WTC11 (cell line): ENCODE measurements at regions not wholly inside any gene's neighbourhood (a gene's known extent, or its start where the extent isn't known, plus 50 kb on each side); places are given as distances from the start of the nearest gene placed in this dataset.

ENCODE experiments used
- ATAC-seq: fragments of 200-7000 bp; cut with Tn5 transposase; 2 replicates; pipeline ENCODE4 v1.10.0; 2021; ENCODE audit warnings: mild to moderate bottlenecking, moderate library complexity
- CTCF ChIA-PET: fragments of 300-600 bp; sonication (Branson Sonifier 250); formaldehyde crosslinking; loops from one replicate; lab custom pipeline; 2021; ENCODE audit warnings: antibody characterized with exemption; lab: Charles Lee
- POLR2A ChIA-PET: fragments of 350-600 bp; sonication (Branson Sonifier 250); formaldehyde crosslinking; loops from one replicate; lab custom pipeline; 2021; ENCODE audit warnings: antibody characterized with exemption; lab: Charles Lee
- DNase-seq: peaks from one replicate; pipeline ENCODE4 v3.0.0; 2021; ENCODE audit warnings: low spot score
- H3K27ac Mint-ChIP-seq: 2 replicates; pipeline ENCODE4 v1.8.0; 2021; ENCODE audit warnings: mixed read lengths
- H3K27me3 Mint-ChIP-seq: 2 replicates; pipeline ENCODE4 v1.8.0; 2021; ENCODE audit warnings: low read depth, mild to moderate bottlenecking, moderate library complexity, mixed read lengths
- H3K36me3 Mint-ChIP-seq: 2 replicates; pipeline ENCODE4 v1.8.0; 2021; ENCODE audit warnings: mixed read lengths
- H3K4me1 Mint-ChIP-seq: 2 replicates; pipeline ENCODE4 v1.8.0; 2022; ENCODE audit warnings: mixed read lengths
- H3K4me3 Mint-ChIP-seq: 2 replicates; pipeline ENCODE4 v1.8.0; 2021; ENCODE audit warnings: mild to moderate bottlenecking, moderate library complexity, mixed read lengths
- H3K9me3 Mint-ChIP-seq: 2 replicates; pipeline ENCODE4 v1.8.0; 2021; ENCODE audit warnings: mixed read lengths
- ATF1 ChIP-seq: sonication (generic); formaldehyde crosslinking; IDR thresholded peaks from 2 replicates; pipeline ENCODE4 v1.8.1; 2023; ENCODE audit warnings: mild to moderate bottlenecking, moderate library complexity, missing genetic modification reagents
- ELF4 ChIP-seq: sonication (generic); formaldehyde crosslinking; IDR thresholded peaks from 2 replicates; pipeline ENCODE4 v1.8.1; 2022; ENCODE audit warnings: low read depth, mild to moderate bottlenecking, moderate library complexity, missing genetic modification reagents
- HMGA2 ChIP-seq: fragments of 250-450 bp; sonication (Bioruptor Pico); IDR thresholded peaks from 2 replicates; pipeline ENCODE4 v1.4.0; 2021; ENCODE audit warnings: mild to moderate bottlenecking, moderate library complexity
- JUN ChIP-seq: sonication (generic); formaldehyde crosslinking; IDR thresholded peaks from 2 replicates; pipeline ENCODE4 v1.8.0; 2023; ENCODE audit warnings: mild to moderate bottlenecking, missing genetic modification reagents
- MYBL2 ChIP-seq: sonication (generic); formaldehyde crosslinking; IDR thresholded peaks from 2 replicates; pipeline ENCODE4 v1.8.1; 2023; ENCODE audit warnings: mild to moderate bottlenecking, moderate library complexity, missing genetic modification reagents
- NFATC4 ChIP-seq: fragments of 250-450 bp; sonication (Bioruptor Pico); IDR thresholded peaks from 2 replicates; pipeline ENCODE4 v1.9.0; 2021; ENCODE audit warnings: mild to moderate bottlenecking
- NFE2L1 ChIP-seq: sonication (generic); formaldehyde crosslinking; IDR thresholded peaks from 2 replicates; pipeline ENCODE4 v1.8.1; 2023; ENCODE audit warnings: missing genetic modification reagents
- TEAD4 ChIP-seq: sonication (generic); formaldehyde crosslinking; IDR thresholded peaks from 2 replicates; pipeline ENCODE4 v1.8.0; 2022; ENCODE audit warnings: mild to moderate bottlenecking, missing genetic modification reagents
- ZNF121 ChIP-seq: sonication (generic); formaldehyde crosslinking; IDR thresholded peaks from 2 replicates; pipeline ENCODE4 v1.8.0; 2023; ENCODE audit warnings: missing genetic modification reagents
- ZNF263 ChIP-seq: sonication (generic); formaldehyde crosslinking; IDR thresholded peaks from 2 replicates; pipeline ENCODE4 v1.8.1; 2022; ENCODE audit warnings: low read depth, mild to moderate bottlenecking, moderate library complexity, missing genetic modification reagents
- ZNF416 ChIP-seq: fragments of 250-450 bp; sonication (Bioruptor Pico); IDR thresholded peaks from 2 replicates; pipeline ENCODE4 v1.9.0; 2021; ENCODE audit warnings: mild to moderate bottlenecking, inconsistent platforms
- ZNF671 ChIP-seq: fragments of 250-450 bp; sonication (Bioruptor Pico); IDR thresholded peaks from 2 replicates; pipeline ENCODE4 v1.8.0; 2021; ENCODE audit warnings: mild to moderate bottlenecking
- TF ChIP-seq, protein P1 (sequence below): fragments of 200-600 bp; IDR thresholded peaks from 2 replicates; pipeline ENCODE4 v1.8.0; 2022; ENCODE audit warnings: antibody characterized with exemption
- TF ChIP-seq, protein P2 (sequence below): sonication (generic); formaldehyde crosslinking; IDR thresholded peaks from 2 replicates; pipeline ENCODE4 v1.8.1; 2023; ENCODE audit warnings: mild to moderate bottlenecking, missing genetic modification reagents
- TF ChIP-seq, protein P3 (sequence below): sonication (generic); formaldehyde crosslinking; conservative IDR thresholded peaks from 2 replicates; pipeline ENCODE4 v1.8.1; 2023; ENCODE audit warnings: mild to moderate bottlenecking, low read depth, missing genetic modification reagents, moderate library complexity
- TF ChIP-seq, protein P4 (sequence below): sonication (generic); formaldehyde crosslinking; IDR thresholded peaks from 2 replicates; pipeline ENCODE4 v1.8.1; 2022; ENCODE audit warnings: low read depth, mild to moderate bottlenecking, moderate library complexity, missing genetic modification reagents, borderline replicate concordance
- TF ChIP-seq, protein P5 (sequence below): fragments of 250-450 bp; sonication (Bioruptor Pico); IDR thresholded peaks from 2 replicates; pipeline ENCODE4 v1.9.0; 2021; ENCODE audit warnings: mild to moderate bottlenecking

DNA sequence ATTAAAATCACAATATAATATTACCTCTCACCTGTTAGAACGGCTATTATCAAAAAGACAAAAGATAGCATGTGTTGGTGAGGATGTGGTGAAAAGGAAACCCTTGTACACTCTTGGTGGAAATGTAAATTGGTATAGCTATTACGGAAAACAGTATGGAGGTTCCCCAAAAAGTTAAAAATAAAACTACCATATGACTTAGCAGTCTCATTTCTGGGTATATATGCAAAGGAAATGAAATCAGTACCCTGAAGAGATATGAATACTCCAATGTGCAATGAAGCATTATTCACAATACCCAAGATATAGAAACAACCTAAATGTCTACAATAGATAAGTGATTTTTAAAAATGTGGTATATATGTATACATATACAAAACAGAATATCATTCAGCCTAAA is 199.9 kb downstream of the SNX18 start (continued):
- TF ChIP-seq ZNF263 (CRISPR knock-in tag) = no peak
- TF ChIP-seq, protein P1, sequence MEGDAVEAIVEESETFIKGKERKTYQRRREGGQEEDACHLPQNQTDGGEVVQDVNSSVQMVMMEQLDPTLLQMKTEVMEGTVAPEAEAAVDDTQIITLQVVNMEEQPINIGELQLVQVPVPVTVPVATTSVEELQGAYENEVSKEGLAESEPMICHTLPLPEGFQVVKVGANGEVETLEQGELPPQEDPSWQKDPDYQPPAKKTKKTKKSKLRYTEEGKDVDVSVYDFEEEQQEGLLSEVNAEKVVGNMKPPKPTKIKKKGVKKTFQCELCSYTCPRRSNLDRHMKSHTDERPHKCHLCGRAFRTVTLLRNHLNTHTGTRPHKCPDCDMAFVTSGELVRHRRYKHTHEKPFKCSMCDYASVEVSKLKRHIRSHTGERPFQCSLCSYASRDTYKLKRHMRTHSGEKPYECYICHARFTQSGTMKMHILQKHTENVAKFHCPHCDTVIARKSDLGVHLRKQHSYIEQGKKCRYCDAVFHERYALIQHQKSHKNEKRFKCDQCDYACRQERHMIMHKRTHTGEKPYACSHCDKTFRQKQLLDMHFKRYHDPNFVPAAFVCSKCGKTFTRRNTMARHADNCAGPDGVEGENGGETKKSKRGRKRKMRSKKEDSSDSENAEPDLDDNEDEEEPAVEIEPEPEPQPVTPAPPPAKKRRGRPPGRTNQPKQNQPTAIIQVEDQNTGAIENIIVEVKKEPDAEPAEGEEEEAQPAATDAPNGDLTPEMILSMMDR = no peak
- TF ChIP-seq, protein P2, sequence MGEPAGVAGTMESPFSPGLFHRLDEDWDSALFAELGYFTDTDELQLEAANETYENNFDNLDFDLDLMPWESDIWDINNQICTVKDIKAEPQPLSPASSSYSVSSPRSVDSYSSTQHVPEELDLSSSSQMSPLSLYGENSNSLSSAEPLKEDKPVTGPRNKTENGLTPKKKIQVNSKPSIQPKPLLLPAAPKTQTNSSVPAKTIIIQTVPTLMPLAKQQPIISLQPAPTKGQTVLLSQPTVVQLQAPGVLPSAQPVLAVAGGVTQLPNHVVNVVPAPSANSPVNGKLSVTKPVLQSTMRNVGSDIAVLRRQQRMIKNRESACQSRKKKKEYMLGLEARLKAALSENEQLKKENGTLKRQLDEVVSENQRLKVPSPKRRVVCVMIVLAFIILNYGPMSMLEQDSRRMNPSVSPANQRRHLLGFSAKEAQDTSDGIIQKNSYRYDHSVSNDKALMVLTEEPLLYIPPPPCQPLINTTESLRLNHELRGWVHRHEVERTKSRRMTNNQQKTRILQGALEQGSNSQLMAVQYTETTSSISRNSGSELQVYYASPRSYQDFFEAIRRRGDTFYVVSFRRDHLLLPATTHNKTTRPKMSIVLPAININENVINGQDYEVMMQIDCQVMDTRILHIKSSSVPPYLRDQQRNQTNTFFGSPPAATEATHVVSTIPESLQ (CRISPR knock-in tag) = no peak
- no peak for TF ChIP-seq NFATC4 (CRISPR knock-in tag)
- TF ChIP-seq, protein P3, sequence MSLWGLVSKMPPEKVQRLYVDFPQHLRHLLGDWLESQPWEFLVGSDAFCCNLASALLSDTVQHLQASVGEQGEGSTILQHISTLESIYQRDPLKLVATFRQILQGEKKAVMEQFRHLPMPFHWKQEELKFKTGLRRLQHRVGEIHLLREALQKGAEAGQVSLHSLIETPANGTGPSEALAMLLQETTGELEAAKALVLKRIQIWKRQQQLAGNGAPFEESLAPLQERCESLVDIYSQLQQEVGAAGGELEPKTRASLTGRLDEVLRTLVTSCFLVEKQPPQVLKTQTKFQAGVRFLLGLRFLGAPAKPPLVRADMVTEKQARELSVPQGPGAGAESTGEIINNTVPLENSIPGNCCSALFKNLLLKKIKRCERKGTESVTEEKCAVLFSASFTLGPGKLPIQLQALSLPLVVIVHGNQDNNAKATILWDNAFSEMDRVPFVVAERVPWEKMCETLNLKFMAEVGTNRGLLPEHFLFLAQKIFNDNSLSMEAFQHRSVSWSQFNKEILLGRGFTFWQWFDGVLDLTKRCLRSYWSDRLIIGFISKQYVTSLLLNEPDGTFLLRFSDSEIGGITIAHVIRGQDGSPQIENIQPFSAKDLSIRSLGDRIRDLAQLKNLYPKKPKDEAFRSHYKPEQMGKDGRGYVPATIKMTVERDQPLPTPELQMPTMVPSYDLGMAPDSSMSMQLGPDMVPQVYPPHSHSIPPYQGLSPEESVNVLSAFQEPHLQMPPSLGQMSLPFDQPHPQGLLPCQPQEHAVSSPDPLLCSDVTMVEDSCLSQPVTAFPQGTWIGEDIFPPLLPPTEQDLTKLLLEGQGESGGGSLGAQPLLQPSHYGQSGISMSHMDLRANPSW = no peak
- no peak for TF ChIP-seq HMGA2
- TF ChIP-seq TEAD4 = no peak

DNA sequence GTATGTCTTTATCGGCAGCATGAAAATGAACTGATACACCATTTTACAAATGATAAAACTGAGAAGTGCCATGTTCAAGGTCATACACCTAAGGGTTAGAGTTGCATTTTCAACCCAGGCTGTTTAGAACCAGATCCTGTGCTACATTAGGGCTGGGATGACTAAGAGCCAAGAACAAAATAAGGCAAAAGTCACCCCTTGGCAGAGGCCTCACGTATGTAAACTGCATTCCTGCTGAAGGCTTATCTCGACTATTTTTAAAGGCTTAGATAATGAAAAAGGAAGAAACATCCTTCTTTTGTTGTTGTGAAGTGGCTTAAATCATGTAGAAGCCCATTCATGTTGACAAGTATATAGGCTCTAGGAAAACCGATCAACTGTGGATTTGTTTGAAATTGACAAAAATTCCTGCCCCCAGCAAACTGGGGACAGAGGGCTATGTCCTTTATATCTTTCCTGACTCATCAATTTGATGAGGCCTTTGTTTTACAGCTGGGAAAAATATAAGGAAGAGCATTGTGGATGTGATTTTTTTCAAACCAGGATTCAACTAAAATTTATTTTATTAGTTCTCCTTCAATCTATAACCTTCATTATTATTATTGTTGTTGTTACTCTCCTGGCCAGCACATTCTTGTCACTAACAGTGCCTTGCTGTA is 196.5 kb downstream of the SNX18 start:
- POLR2A ChIA-PET = no interaction called here
- Mint-ChIP-seq H3K27ac (no peak overlapping the region), H3K4me1 (peaks cover 5% of the 10 kb centered on the region), H3K4me3 (no peak overlapping the region), H3K27me3 (no peaks in the 10 kb centered on the region), H3K9me3 (peaks cover 39% of the 10 kb centered on the region), H3K36me3 (no peaks in the 10 kb centered on the region)
- DNase-seq (no peak), ATAC-seq (no peak)
- CTCF ChIA-PET = no interaction called here
- TF ChIP-seq ZNF121 (CRISPR knock-in tag) = no peak
- TF ChIP-seq, protein P4, sequence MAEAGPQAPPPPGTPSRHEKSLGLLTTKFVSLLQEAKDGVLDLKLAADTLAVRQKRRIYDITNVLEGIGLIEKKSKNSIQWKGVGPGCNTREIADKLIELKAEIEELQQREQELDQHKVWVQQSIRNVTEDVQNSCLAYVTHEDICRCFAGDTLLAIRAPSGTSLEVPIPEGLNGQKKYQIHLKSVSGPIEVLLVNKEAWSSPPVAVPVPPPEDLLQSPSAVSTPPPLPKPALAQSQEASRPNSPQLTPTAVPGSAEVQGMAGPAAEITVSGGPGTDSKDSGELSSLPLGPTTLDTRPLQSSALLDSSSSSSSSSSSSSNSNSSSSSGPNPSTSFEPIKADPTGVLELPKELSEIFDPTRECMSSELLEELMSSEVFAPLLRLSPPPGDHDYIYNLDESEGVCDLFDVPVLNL (CRISPR knock-in tag) = no peak
- TF ChIP-seq ATF1 (CRISPR knock-in tag) = no peak
- TF ChIP-seq ZNF671 = no peak

DNA sequence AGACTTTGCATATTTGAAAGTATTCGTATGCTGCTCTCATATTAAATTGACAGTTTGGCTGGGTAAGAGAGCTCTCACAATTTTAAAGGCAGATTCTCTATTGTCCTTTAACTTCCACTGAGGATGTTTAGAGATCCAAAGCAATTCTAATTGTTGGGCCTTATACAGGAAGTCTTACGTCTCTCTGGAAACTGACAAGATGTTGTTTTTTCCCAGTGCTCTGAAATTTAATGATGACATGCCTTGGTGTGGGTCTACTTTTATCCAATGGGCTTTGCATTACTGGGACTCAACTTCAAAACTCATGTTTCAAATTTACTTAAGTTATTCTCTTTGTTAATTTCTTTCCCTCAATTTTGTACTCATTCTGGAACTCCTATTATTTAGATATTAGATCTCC is 191.5 kb downstream of the SNX18 start:
- Mint-ChIP-seq H3K4me1 (no peaks in the 10 kb centered on the region), H3K9me3 (peaks cover 24% of the 10 kb centered on the region), H3K36me3 (no peaks in the 10 kb centered on the region), H3K4me3 (no peak overlapping the region), H3K27ac (no peak overlapping the region), H3K27me3 (no peaks in the 10 kb centered on the region)
- POLR2A ChIA-PET = no interaction called here
- ATAC-seq (no peak), DNase-seq (no peak)
- CTCF ChIA-PET = no interaction called here
- TF ChIP-seq MYBL2 (CRISPR knock-in tag) (no peak), NFATC4 (CRISPR knock-in tag) (no peak), ELF4 (CRISPR knock-in tag) (no peak), ZNF416 (CRISPR knock-in tag) (no peak), NFE2L1 (CRISPR knock-in tag) (no peak), JUN (CRISPR knock-in tag) (no peak), TEAD4 (no peak)
- TF ChIP-seq, protein P1 = no peak
- TF ChIP-seq, protein P5, sequence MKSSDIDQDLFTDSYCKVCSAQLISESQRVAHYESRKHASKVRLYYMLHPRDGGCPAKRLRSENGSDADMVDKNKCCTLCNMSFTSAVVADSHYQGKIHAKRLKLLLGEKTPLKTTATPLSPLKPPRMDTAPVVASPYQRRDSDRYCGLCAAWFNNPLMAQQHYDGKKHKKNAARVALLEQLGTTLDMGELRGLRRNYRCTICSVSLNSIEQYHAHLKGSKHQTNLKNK (CRISPR knock-in tag) = no peak
